ENCODE measurements at regions not wholly inside any gene's neighbourhood (a gene's known extent, or its start where the extent isn't known, plus 50 kb on each side); places are given as distances from the start of the nearest gene placed in this dataset.

DNA sequence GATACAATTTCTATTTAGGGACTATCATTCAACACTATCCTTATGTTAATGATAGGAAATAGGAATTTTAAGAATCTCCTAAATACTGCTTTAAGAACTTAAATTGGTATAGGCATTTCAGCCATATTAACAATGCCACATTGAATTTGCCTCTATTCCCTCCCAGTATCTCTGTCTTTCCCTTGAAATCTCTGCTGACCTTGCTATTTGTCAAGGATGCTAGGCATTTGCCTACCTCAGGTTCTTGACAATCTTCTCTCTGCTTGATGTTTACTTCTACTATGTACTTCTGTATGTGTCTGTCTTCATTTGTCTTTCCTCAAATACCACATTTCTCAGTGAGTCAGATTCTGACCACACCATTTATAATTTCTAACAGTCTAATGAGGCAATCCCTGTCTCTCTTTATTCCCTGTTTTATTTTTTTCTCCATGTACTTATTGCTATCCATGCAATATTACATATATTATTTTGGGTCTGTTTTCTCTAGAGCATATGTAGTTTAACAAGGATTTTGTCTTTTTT is 1461.4 kb upstream of the CDH9 start:
- H3K4me3 ChIP-seq (ENCODE audit: low read depth, low read length) = no peak overlapping the region
- no peak for TF ChIP-seq CTCF (IDR thresholded peaks at IDR 0.05; ENCODE audit: low read depth, low read length)

GRCh38 chr5:28495876-28496275 is 1457.5 kb upstream of the CDH9 start:
- no peak for TF ChIP-seq CTCF (IDR thresholded peaks at IDR 0.05; ENCODE audit: low read depth, low read length)
- no peak overlapping the region for H3K4me3 ChIP-seq (ENCODE audit: low read depth, low read length)

DNA sequence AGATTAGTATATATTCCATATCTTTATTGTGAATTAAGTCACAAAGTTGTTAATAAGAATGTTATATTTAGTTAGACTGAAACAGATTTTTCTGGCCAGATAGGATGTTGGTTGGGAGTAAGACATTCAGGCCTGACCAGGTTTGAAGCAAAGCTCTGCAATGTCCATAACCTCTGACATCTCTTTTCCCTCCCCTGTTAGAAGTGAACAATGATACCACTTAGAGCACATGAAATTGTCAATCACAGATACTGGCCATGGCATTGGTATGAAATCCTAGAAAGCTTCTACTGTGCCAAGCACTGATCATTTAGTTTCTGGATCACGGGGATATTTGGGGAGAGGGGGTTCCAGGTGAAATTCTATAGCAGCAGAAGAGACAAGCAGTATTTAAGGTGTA is 1455.1 kb upstream of the CDH9 start:
- H3K4me3 ChIP-seq (ENCODE audit: low read depth, low read length) = no peak overlapping the region
- no peak for TF ChIP-seq CTCF (IDR thresholded peaks at IDR 0.05; ENCODE audit: low read depth, low read length)

DNA sequence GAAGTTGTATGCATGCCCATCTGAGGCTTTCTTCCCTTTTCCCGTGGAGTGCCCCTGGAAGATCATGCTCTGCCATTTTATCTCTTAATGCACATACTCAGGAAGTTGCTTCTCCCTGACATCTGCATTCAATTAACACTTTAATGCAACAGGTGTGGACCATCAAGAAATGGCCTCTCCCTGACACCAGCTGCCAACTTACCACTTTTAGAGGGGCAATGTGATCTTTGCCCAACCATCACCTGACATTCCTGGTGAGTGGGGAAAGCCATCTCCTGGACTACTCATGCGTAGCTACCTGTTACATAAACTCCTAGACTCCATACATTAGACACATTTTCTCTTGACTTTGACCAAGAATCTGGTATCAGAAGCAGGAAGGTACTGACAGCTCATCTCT is 1450.4 kb upstream of the CDH9 start:
- no peak for TF ChIP-seq CTCF (IDR thresholded peaks at IDR 0.05; ENCODE audit: low read depth, low read length)
- no peak overlapping the region for H3K4me3 ChIP-seq (ENCODE audit: low read depth, low read length)

DNA sequence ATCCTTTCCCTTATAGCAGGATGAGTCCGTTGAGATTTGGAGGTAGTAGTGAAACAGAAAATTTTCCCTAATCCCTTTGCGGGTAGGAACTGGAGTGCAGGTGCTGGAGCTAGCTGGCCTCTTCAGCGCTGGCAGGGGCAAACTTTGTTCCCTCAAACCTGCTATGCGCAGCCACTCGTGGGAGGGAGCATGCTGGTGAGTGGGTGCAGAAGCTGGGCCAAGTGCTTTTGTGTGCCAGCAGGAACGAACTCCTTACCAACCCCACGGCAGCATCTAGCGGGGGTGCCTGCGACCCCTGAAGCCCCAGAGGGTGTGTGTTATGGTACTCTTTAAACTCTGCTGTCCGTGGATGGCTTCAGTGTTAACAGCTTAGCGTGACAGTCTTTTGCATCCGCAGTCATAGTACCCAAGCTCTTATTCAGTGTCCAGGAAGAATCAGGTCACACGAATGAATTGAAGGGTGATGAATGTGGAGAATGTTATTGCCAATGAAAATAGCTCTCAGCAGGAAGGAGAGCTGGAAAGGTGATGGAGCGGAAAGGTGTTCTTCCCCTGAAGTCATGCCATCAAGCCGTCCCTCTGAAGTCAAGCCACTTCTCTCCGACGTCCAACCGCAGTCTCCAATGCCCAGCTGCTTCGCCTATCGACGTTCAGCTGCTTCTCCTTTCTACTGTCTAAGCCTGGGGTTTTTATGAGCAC is 1445.1 kb upstream of the CDH9 start:
- TF ChIP-seq CTCF (IDR thresholded peaks at IDR 0.05; ENCODE audit: low read depth, low read length) = no peak
- H3K4me3 ChIP-seq (ENCODE audit: low read depth, low read length) = no peak overlapping the region

DNA sequence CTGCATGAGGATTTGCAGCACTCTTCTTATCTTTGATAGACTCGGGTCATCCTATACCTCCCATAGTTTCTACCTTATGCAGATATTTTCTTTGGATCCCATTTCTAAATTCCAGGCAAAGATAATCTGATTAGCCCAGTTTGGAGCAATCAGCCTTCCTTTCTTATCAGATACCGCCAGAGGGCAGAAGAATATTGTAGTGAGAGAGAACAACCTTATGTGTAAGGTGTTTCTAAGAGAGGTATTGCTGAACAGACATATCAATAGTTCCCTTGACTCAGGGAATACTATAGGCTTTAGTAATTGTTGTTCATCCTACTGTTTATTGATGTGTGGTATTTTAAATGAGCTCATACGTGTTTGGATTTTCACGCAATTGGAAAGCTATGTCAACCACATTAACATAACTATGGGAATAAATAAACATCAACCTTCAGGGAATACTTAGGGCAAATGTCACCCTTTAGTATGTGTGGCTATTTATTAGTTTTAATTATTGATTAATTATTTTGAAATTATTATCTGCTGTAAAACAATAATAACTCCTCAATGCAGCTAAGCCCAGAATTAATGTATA is 1435.2 kb upstream of the CDH9 start:
- H3K4me3 ChIP-seq (ENCODE audit: low read depth, low read length) = no peak overlapping the region
- no peak for TF ChIP-seq CTCF (IDR thresholded peaks at IDR 0.05; ENCODE audit: low read depth, low read length)

DNA sequence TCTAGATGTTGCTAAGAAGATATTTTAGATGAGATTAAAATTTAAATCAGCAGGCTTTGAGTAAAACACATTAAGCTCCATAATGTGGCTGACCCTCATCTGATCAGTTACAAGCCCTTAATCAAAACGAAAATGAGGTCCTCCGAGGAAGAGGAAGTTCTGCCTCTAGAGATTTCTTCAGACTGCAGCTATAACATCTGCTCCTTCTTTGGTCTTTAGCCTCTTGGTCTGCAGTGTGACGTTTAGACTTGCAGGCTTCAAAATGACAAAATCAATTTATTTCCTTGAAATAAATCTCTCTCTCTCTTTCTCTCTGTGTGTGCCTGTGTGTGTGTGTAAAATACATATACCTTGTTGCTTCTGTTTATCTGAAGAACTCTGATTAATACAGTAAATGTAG is 1429.8 kb upstream of the CDH9 start:
- TF ChIP-seq CTCF (IDR thresholded peaks at IDR 0.05; ENCODE audit: low read depth, low read length) = no peak
- H3K4me3 ChIP-seq (ENCODE audit: low read depth, low read length) = no peak overlapping the region

Data from WI38 (cell line).